ENCODE measurements at regions not wholly inside any gene's neighbourhood (a gene's known extent, or its start where the extent isn't known, plus 50 kb on each side); places are given as distances from the start of the nearest gene placed in this dataset.

GRCh38 chr13:39197647-39198007, 159.4 kb downstream of the NHLRC3 start:
- no peak overlapping the region for H2AFZ ChIP-seq (ENCODE audit: low read depth)

DNA sequence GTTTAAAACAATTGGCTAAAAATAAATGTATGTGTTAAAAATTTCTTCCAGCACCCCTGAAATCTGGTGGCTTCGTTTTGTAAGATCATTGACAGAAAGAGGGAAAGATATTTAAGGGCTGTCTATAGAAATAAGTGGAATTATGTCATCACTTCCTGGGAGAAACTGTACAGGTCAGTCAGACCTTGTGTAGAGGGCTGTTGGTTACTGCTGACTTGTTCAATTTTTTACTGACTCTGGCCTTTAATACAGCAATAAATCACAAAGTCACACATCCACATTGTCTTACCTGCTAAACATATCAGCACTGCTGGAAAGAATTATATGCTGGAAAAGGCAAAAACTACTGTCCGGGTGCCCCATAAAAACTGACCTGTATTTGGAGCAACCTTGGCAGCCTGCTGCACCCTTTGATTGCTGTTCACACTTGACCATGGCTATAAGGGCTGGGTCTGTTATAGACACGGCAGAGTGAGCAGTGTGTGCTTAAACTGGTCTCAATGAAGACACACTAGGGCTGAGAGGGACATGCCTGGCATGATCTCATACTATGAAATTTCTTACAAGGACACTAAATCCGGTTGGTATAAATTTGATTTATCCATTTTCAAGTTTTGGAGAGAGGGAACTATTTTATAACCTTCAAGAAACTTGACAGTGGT, 162.1 kb downstream of the NHLRC3 start:
- Histone ChIP-seq H4K20me1 (ENCODE audit: insufficient read depth) (no peaks in the 10 kb centered on the region), H3K4me1 (ENCODE audit: low read depth, poor library complexity, severe bottlenecking) (no peaks in the 10 kb centered on the region), H2AFZ (ENCODE audit: low read depth) (no peak overlapping the region), H3K4me3 (IDR thresholded peaks at IDR 0.05; ENCODE audit: insufficient read depth, low read depth, low read length) (no peak overlapping the region), H3K4me2 (no peak overlapping the region), H3K36me3 (ENCODE audit: insufficient read depth) (no peaks in the 10 kb centered on the region), H3K9ac (no peak overlapping the region), H3K79me2 (ENCODE audit: insufficient read depth, low read depth) (no peaks in the 10 kb centered on the region), H3K27ac (no peak overlapping the region), H3K27me3 (ENCODE audit: insufficient read depth, low read depth) (no peaks in the 10 kb centered on the region)
- TF ChIP-seq CTCF (conservative IDR thresholded peaks at IDR 0.05; ENCODE audit: low read depth, low read length), result no peak

More at GRCh38 chr13:39197647-39198007, 159.4 kb downstream of the NHLRC3 start:
- Histone ChIP-seq H4K20me1 (ENCODE audit: insufficient read depth) (no peaks in the 10 kb centered on the region), H3K27ac (no peak overlapping the region), H3K9ac (no peak overlapping the region), H3K79me2 (ENCODE audit: insufficient read depth, low read depth) (no peaks in the 10 kb centered on the region), H3K4me2 (no peak overlapping the region), H3K4me1 (ENCODE audit: low read depth, poor library complexity, severe bottlenecking) (no peaks in the 10 kb centered on the region), H3K27me3 (ENCODE audit: insufficient read depth, low read depth) (no peaks in the 10 kb centered on the region), H3K4me3 (IDR thresholded peaks at IDR 0.05; ENCODE audit: insufficient read depth, low read depth, low read length) (no peak overlapping the region), H3K36me3 (ENCODE audit: insufficient read depth) (no peaks in the 10 kb centered on the region)
- no peak for TF ChIP-seq CTCF (conservative IDR thresholded peaks at IDR 0.05; ENCODE audit: low read depth, low read length)

DNA sequence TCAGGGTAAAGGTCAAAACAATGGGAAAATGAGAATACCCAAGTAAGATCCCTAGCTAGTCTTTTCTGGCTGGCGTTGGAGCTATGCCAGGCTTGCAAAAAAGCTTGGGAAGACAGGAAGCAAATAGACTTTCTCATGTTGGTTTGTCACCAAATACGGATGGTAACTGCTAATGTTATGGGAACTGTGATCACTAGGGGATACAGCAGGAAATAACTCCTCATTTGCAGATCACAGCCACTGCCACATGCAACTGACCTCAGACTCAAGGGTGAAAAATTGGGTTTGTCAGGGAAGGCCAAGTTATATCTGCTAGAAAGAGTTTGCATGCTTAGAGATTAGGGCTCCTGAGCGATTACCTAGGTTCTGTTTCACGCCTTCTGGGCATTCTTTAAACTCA, 162.9 kb downstream of the NHLRC3 start:
- H4K20me1 ChIP-seq (ENCODE audit: insufficient read depth), result no peaks in the 10 kb centered on the region
- no peak overlapping the region for H3K4me3 ChIP-seq (IDR thresholded peaks at IDR 0.05; ENCODE audit: insufficient read depth, low read depth, low read length)
- H3K27ac ChIP-seq, result no peak overlapping the region
- no peak overlapping the region for H3K4me2 ChIP-seq
- no peaks in the 10 kb centered on the region for H3K4me1 ChIP-seq (ENCODE audit: low read depth, poor library complexity, severe bottlenecking)
- no peak overlapping the region for H2AFZ ChIP-seq (ENCODE audit: low read depth)
- H3K9ac ChIP-seq, result no peak overlapping the region
- no peaks in the 10 kb centered on the region for H3K36me3 ChIP-seq (ENCODE audit: insufficient read depth)
- H3K27me3 ChIP-seq (ENCODE audit: insufficient read depth, low read depth), result no peaks in the 10 kb centered on the region
- H3K79me2 ChIP-seq (ENCODE audit: insufficient read depth, low read depth), result no peaks in the 10 kb centered on the region
- no peak for TF ChIP-seq CTCF (conservative IDR thresholded peaks at IDR 0.05; ENCODE audit: low read depth, low read length)

GRCh38 chr13:39202746-39203145, 164.5 kb downstream of the NHLRC3 start:
- no peaks in the 10 kb centered on the region for H4K20me1 ChIP-seq (ENCODE audit: insufficient read depth)
- no peaks in the 10 kb centered on the region for H3K79me2 ChIP-seq (ENCODE audit: insufficient read depth, low read depth)
- TF ChIP-seq CTCF (conservative IDR thresholded peaks at IDR 0.05; ENCODE audit: low read depth, low read length), result no peak
- no peak overlapping the region for H2AFZ ChIP-seq (ENCODE audit: low read depth)
- H3K27ac ChIP-seq, result no peak overlapping the region
- H3K36me3 ChIP-seq (ENCODE audit: insufficient read depth), result no peaks in the 10 kb centered on the region
- H3K4me3 ChIP-seq (IDR thresholded peaks at IDR 0.05; ENCODE audit: insufficient read depth, low read depth, low read length), result no peak overlapping the region
- H3K4me1 ChIP-seq (ENCODE audit: low read depth, poor library complexity, severe bottlenecking), result no peaks in the 10 kb centered on the region
- H3K9ac ChIP-seq, result no peak overlapping the region
- H3K4me2 ChIP-seq, result no peak overlapping the region
- H3K27me3 ChIP-seq (ENCODE audit: insufficient read depth, low read depth), result no peaks in the 10 kb centered on the region

Measured in KMS-11 (cell line).